ENCODE measurements at regions not wholly inside any gene's neighbourhood (a gene's known extent, or its start where the extent isn't known, plus 50 kb on each side); places are given as distances from the start of the nearest gene placed in this dataset.

GRCh38 chr5:44884036-44884435 lies 75.3 kb downstream of the MRPS30 start:
- TF ChIP-seq CTCF (optimal IDR thresholded peaks at IDR 0.05 in 1 of 3, IDR thresholded peaks at IDR 0.05 in 1 of 3, conservative IDR thresholded peaks at IDR 0.05 in 1 of 3; ENCODE audit: extremely low read depth in 1 of 3, insufficient read depth in 2 of 3, low read length in 3 of 3) (no peak), EZH2 (IDR thresholded peaks at IDR 0.05; ENCODE audit: low read length) (no peak)
